HG03108 (cell line): ENCODE measurements at regions not wholly inside any gene's neighbourhood (a gene's known extent, or its start where the extent isn't known, plus 50 kb on each side); places are given as distances from the start of the nearest gene placed in this dataset.
"Not testable (repeated sequence)": the region's sequence is repeated elsewhere in the genome, so short reads cannot be mapped to it uniquely, and the experiment has no call there.

Experiments
- ATAC-seq: cut with Tn5 transposase; IDR thresholded peaks from one replicate; pipeline ENCODE4 v1.9.1; 2021; ENCODE audit warnings: moderate library complexity; ENCODE audit not compliant: unreplicated experiment

DNA sequence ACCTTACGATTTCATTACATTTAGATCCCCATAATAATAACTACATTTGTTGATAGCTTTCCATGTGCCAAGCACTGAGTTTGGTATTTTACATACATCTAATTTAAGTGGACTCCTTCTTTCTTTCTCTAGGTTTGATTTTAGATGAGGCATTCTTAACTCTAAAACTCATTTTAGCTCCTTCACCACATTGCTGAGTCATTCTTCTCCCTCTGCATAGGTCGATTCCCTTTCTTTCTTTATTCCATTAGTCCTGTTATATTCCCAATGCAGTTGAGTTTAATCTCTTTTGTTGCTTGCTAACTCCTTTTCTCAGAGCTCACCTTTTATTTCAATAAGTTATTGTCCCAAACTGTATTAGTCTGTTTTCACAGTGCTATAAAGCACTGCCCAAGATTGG is 329.8 kb downstream of the TAF11L14 start:
- ATAC-seq, result no peak

DNA sequence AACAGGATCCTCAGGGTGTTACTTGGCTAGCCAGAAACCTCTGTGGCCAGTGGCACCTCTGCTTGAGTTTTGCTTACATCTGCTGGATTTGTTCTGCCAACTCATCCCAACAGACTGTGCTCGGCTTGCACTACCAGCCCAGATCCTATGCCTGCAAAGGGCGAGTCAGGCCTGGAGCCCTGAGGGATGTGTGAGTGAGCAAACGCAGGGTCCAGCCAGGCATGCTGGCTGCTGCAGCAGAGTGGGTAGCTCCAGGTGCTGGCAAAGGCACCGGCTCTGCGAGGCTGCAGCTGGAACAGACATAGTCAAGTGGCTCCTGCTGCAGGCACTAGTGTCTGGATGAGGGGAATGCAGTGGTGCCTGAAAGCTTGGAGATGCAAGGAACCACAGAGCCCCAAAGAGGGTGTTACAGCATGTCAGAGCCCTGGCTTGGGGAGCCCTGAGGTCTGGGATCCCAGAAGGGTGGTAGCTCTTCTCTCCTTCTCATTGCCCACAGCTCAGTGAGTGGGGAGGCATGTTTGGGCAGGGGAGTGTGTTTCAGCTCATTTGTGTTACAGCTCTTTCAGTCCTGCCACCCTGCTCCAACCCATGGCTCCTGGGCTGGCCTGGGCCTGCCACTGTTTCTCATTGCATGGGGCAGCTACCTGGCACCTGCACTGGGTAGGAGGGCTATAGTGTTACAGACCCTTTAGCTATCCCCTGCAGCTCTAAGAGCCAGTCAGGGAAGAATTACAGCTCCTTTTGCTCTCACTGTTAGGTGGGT is 332.6 kb downstream of the TAF11L14 start:
- ATAC-seq, result no peak

DNA sequence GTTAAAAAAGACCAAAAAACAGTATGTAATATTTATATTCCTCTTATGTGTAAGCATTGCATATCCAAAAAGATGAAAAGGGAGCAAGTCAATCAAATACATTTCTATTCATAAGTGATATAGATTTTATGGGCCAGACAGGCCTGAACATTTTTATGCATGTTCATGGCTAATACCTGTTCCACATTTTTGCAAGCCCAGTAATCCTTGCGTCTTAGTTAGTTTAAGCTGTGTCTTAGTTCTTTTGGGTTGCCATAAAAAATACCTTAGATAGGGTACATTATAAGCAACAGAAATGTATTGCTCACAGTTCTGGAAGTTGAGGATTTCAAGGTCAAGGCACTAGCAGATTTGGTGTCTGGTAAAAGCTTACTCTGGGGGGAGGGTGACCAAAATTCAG is 342.1 kb downstream of the TAF11L14 start:
- ATAC-seq, result no peak

DNA sequence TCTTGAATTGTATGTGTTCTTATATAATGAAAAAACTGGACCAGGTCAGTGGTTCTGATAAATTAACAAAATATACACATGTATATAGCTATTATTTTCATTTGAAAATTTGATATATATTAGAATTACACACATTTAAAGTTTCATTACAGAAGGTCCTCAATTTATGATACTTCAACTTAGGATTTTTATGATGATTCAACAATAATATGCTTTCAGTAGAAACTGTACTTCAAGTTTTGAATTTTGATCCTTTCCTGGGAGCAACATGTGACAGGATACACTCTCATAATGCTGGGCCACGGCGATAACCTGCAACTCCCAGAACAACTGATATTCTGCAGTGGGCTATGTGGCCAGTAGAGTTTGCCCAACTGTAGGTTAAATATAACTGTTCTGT is 344.7 kb downstream of the TAF11L14 start:
- ATAC-seq, result no peak

DNA sequence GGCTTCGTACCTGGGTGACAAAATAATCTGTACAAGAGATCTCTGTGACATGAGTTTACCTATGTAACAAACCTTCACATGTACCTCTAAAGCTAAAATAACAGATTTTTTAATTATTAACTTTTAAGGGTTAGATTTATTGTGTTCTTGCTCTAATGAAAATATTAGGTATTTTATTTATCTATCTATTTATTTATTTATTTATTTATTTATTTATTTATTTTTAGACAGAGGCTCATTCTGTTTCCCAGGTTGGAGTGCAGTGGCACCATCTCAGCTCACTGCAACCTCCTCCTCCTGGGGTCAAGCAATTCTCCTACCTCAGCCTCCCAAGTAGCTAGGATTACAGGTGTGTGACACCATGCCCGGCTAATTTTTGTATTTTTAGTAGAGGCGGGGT is 348.4 kb downstream of the TAF11L14 start:
- not testable (repeated sequence) for ATAC-seq

DNA sequence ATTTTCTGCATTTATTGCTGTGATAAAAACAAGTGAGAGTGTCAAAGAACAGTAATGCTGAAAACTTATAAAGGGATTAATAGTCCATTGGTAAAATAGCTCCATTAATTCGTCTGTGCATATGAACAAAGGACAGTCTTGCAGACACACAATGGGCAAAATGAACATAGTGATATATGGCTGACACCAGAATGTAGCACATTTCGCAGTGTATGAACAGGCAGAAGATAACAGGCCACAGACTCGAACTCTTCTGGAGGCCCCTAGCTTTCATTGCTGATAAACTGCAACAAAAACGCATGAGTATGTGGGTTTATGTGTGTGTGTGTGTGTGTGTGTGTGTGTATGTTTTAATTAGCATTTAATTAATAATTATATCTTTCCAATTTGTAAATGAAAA is 354.8 kb downstream of the TAF11L14 start:
- ATAC-seq, result no peak

DNA sequence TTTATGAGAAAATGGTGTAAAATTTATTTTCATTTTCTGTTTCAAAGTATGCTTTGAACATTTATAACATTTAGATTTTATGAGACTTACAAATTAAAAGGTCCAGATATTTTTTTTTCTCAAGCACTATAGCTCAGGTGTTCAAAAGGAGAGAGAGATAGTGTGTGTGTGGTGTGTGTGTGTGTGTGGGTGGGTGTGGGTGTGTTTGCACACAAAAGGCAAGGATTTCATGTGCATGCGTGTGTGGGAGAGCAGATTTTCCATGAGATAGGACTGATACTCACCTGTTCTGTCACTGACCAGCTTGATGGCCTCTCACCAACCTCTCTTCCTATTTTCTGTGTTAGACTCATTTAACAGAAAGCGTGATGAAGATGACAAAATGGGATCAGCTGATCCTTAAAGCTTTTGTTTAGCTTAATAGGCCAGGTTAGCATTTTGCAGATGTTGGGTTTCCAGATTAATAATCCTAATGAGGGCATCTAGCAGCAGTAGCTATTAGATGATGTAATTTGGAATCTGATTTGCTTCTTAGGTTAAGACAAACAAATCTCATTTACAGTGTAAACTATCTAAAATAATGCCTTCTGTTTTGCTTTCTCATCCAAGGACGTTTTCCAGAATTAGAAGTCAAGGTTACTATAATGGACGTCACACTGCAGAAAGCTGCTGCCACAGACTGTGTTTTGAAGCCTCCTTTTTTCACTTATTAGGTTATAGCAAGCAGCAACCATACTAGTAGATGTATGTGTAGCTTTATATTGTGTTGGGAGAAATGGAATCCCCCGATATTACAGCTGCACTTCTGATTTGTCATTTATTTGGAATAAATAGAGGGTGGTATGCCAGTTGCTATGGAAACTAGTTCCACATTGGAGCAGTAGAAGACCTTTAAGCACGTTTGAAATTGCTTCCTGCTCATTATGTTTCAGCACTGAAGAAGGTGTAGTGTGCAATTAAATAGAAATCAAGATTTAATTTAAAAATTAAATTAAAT is 355.6 kb downstream of the TAF11L14 start:
- no peak for ATAC-seq

DNA sequence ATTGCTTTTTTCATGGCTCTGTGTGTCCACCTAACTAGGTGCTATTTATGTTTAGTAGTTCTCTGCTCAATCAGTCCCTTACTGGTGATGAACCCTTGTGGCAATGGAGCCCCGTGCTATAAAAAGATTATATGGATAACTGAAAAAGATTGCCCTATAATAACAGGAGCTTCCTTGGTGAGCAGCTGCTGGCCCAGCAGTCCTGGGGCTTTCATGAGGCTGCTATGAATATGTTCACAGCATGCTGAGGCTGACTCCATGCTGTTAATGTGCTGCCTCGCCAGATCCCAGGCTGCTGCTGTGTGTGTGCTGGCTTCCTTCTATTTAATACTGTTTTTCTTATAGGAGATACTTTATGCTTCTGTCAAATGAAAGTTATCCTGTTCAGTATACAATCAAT is 357.5 kb downstream of the TAF11L14 start:
- no peak for ATAC-seq

DNA sequence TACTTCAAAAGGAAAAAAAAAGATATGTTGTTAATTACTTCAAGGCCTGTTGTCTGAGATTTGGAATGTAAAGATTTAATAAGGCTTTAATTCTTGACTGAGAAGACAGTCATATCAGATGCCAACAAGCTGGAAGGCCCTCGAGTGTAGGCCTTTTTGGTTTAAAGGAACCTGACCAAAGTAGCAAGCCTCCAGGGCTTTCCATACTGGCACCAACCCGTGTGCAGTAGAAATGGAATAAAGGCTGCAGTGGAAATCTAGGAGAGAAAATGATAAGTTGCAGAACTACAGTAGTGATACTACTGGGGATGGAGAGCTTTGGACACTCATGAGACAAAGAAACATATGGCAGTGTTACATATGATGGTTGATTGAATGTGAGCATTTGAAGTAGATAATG is 358.0 kb downstream of the TAF11L14 start:
- no peak for ATAC-seq

DNA sequence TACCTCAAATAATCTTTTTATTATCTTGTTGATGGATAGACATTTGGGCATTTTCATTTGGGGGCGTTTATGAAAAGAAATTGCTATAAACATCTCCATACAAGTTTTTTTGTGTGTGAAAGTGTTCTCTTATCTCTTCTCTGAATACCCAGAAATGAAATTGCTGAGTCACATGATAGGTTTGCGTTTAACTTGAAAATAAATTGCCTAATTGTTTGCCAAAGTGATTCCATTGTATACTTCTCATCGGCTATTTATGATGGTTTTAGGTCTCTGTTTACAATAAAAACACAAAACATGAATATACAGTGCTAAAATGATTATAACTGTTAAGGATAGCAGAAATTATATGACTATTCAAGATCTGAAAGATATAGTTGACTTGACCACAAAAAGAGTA is 361.7 kb downstream of the TAF11L14 start:
- no peak for ATAC-seq

DNA sequence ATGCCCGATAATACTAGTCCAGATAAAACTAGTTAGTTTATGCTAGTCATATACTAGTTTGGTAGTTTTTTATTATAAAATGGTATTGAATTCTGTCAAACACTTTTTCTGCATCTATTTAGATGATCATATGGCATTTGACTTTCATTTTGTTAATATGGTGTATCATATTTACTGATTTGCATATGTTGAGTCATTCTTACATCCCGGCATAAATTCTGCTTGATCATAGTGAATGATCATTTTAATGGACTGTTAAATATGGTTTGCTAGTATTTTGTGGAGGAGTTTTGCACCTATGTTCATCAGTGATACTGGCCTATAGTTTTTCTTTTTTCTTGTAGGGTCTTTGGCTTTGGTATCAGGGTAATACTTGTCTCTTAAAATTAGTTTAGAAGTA is 365.6 kb downstream of the TAF11L14 start:
- ATAC-seq, result no peak

DNA sequence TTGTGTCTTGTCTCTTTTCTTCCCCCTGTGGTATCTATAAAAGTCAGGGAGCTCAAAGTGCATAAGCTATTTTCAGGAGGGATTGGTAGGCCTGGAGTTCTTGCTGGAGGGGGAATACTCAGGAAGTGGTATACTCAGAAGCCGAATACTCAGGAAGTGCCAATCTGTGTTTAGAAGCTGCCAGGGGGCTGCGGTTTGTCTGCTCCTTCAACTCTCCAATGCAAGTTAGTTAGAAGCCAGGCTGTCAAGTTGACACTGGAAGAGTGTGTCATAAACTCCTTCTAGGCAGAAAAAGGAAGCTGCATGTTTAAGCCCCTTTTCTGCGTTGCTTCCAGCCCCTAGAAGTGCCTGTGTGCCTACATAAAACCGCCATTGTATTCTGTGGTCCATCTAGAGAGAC is 366.5 kb downstream of the TAF11L14 start:
- ATAC-seq, result no peak

DNA sequence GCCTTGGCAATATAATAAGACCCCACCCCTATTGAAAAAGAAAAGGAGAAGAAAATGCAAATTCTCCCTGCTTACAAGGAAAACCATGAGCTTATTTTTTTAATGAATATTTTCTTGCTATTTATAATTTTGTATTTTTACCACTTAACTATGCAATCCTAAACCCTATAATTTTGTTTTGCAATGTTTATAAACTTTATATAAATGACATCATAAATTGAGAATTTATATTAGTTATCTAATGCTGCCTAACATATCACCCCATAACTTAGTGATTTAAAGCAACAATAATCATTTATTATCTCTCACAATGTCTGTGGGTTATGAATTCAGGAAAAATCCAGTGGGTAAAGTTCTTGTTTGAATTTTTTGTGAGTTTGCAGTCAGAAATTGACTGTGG is 369.1 kb downstream of the TAF11L14 start:
- ATAC-seq, result no peak

DNA sequence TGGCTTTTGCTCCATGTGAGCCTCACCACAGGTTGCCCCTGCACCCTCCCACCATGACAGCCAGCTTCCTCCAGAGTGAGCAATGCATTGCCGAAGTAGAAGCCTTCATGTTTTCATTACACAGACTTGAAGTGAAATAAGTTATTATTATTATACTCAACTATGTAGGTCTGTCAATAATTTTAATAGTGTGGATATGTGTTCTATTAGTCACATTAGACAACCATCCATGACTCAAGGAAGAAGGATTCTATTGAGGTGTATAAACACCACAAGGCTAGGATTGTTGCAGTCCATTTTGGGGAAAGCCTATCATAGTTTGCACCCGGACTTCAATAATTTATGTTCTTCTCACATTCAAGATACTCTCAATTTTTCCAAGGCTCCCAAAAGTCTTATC is 369.5 kb downstream of the TAF11L14 start:
- ATAC-seq, result no peak

DNA sequence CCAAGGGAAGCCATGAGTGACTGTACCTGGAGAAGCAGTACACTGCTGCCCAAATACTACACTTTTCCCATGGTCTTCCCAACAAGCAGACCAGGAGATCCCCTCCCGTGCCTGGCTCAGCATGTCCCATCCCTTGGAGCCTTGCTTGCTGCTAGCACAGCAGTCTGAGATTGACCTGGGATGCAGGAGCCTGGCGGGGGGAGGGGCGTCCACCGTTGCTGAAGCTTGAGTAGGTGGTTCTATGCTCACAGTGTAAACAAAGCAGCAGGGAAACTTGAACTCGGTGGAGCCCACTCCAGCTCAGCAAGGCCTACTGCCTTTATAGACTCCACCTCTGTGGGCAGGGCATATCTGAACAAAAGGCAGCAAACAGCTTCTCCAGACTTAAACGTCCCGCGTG is 372.0 kb downstream of the TAF11L14 start:
- ATAC-seq, result not testable (repeated sequence)

DNA sequence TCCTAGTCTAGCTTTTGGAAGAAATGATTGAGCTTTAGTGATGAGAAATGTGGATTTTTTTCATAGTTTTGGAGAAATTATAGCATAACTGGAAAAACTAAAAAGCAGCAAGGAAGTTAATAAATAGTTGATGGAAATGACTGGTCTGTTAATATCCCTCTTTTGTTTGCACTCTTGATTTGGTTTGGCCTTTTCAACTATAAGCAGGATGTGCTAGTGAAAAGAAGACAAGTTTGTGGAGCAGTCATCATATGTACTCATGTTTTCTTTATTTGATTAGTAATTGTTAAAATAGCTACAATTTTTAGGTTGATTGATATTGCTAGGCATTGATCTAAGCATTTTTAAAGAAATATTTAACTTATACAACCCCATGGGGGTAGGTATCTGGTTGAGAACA is 374.7 kb downstream of the TAF11L14 start:
- no peak for ATAC-seq

DNA sequence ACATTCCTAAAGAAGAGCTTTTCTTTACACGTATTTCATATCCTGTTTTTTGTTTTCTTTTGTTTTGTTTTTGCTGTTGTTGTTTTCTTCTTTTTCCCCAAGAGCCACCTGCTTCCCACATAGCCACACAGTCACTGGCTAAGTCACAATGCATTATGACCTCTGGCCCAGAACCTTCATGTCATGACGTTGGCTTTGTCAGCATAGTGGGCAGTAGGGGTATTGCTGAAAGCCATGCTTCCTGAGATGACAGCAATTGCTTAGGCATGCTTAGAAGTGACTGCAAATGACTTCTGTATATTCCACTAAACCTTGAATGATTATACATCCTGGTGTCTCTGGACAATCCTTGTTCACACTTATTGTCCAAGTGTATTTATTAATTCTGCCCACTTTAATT is 375.8 kb downstream of the TAF11L14 start:
- no peak for ATAC-seq

DNA sequence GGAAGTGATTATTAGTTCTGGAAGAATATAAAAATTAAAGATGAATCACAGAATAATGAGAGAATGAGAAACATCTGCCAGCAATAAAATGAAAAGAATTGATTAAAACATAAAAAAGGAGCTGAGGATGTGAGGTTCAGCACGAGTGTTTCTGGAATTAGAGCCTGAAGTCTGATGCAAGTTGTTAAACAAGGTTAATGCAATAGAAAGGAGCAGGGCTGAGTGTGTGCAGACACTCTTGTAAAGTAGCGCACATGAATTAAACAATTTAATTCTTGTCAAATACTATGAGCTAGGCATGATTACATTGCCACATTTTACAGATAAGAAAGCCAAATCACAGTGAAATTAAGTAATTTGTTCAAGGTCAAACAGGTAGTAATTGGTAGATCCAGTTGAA is 384.2 kb downstream of the TAF11L14 start:
- no peak for ATAC-seq

DNA sequence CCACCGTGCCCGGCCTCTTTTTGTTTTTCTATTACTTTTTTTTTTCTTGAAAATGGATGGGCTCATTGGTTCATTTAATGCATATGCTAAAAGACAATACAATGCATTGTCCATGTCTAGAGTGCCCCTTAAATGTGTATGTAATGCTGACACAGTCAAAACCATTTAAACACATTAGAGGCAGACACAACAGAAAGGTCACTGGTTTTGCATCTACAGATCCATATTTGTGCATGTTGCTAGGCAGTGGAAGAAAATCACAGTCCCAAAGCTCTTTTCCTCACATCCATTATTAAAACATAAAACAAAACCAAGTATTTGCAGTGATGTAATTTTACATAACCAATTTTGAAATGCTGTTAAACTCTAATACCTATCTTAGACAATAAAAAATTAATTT is 389.0 kb downstream of the TAF11L14 start:
- no peak for ATAC-seq

DNA sequence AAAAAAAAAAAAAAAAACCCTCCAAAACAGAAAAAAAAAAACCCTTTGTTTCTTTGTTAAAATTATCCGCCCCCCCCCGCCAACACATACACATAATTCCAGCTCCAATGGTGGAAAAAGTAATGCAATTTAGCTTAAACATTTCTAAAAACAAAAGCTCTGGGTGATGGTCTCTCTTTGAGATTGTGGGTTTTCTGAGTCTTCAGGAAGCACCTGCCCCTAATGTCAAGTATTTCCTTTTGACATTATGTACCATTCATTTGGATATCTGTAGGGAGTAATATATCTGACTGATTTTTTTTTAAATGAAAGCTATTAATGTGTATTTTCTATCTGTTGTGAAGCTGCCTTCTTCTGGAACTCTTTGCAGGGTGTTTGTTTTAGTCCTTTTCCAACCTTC is 389.7 kb downstream of the TAF11L14 start:
- no peak for ATAC-seq

DNA sequence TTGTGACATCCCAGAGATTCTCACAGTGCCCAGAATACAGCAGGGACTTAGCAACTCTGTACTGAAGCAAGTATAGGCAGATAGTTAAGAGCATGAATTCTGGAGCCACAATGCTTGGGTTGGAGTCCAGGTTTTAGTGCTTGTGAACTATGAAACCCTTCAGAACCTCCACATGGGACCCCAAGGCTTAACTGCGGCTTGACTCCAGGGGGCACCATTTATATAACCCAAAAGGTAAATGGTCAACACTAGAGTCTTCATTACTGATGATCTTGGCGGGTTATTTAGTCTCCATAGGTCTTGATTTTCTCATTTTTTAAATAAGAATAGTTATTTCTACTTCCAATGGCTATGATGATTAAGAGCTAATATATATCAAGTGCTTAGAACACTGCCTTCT is 390.3 kb downstream of the TAF11L14 start:
- no peak for ATAC-seq

DNA sequence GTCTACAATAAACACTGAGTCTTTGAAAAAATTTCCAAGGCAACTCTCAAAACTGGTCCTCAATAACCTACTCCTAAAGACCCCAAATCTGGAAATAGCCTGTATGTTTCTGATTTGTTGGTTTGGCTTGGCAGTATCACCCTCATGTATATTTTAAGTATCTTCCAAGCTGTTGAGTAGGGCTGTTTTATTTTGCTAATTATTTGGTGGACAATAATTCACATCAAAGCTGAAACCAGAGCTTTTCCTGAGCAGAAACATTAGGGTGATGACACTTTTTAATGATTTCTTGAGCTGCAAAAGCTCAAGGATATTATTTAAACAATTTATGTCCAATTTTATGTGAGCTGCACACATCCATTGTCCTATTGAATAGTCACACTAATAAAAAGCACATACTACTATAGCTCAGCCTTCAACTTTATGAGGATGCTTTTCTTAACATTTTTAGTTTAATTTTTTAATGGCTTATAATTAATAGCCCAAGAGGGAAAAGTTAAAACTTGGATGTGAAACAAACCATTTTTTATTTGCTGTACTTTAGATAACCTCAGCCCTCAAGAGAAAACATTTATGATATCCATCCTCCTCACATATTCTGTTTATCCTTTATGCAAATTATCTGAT is 393.1 kb downstream of the TAF11L14 start:
- ATAC-seq, result no peak
